HEK293 (cell line): ENCODE measurements at regions not wholly inside any gene's neighbourhood (a gene's known extent, or its start where the extent isn't known, plus 50 kb on each side); places are given as distances from the start of the nearest gene placed in this dataset.

ENCODE experiments used
- CTCF ChIA-PET: fragments of 350-600 bp; formaldehyde crosslinking; extraction: SDS; loops from one replicate; lab custom pipeline; 2021; ENCODE audit warnings: antibody characterized with exemption; lab: Yijun Ruan, JAX
- POLR2A ChIA-PET: fragments of 300-600 bp; formaldehyde crosslinking; extraction: SDS; loops from one replicate; lab custom pipeline; 2020; ENCODE audit warnings: antibody characterized with exemption, inconsistent platforms; lab: Yijun Ruan, JAX
- H3K27ac ChIP-seq: fragments of 200-500 bp; sonication (Bioruptor generic); 2 replicates; pipeline ENCODE4 v1.5.1; 2014; ENCODE audit warnings: low read depth, low read length, control low read depth, inconsistent platforms; ENCODE audit errors: extremely low read depth
- H3K36me3 ChIP-seq, 2 experiments: fragments of 200-500 bp in 1 of 2; sonication (Bioruptor generic) in 1 of 2; 1 replicate in 1 of 2; 2 replicates in 1 of 2; pipeline ENCODE4 v1.5.1; 2014 to 2017; ENCODE audit warnings: inconsistent platforms in 2 of 2, low read length in 2 of 2; ENCODE audit not compliant: control insufficient read depth in 2 of 2, insufficient read depth in 1 of 2
- H3K4me1 ChIP-seq: fragments of 200-500 bp; sonication (Bioruptor generic); 2 replicates; pipeline ENCODE4 v1.5.1; 2014; ENCODE audit warnings: mild to moderate bottlenecking, low read length, inconsistent platforms; ENCODE audit not compliant: control insufficient read depth, insufficient read depth
- H3K4me3 ChIP-seq: 2 replicates; pipeline ENCODE4 v1.5.1; 2011; ENCODE audit warnings: low read depth, mild to moderate bottlenecking, control low read depth, low read length, moderate library complexity
- H3K9me3 ChIP-seq: fragments of 200-500 bp; sonication (Bioruptor generic); 2 replicates; pipeline ENCODE4 v1.5.1; 2014; ENCODE audit warnings: low read depth, low read length, inconsistent platforms; ENCODE audit not compliant: control insufficient read depth, insufficient read depth
- CTCF ChIP-seq: fragments of 450-650 bp; formaldehyde crosslinking; IDR thresholded peaks from 2 replicates; pipeline ENCODE4 v1.5.1; 2016; ENCODE audit warnings: missing biosample characterization, missing genetic modification characterization
- FEZF1 ChIP-seq: fragments of 450-650 bp; formaldehyde crosslinking; IDR thresholded peaks from 2 replicates; pipeline ENCODE4 v1.5.1; 2016; ENCODE audit warnings: missing biosample characterization, missing genetic modification characterization
- HOXD13 ChIP-seq: sonication (generic); formaldehyde crosslinking; IDR thresholded peaks from 2 replicates; pipeline ENCODE4 v1.8.0; 2022; ENCODE audit warnings: missing genetic modification reagents, borderline replicate concordance
- OSR2 ChIP-seq: fragments of 450-650 bp; formaldehyde crosslinking; IDR thresholded peaks from 2 replicates; pipeline ENCODE4 v1.5.1; 2016; ENCODE audit warnings: missing biosample characterization, missing genetic modification characterization
- PRDM6 ChIP-seq: fragments of 450-650 bp; formaldehyde crosslinking; IDR thresholded peaks from 2 replicates; pipeline ENCODE4 v1.5.1; 2017; ENCODE audit warnings: missing biosample characterization, missing genetic modification characterization
- ZBTB17 ChIP-seq: fragments of 450-650 bp; formaldehyde crosslinking; IDR thresholded peaks from 2 replicates; pipeline ENCODE4 v1.5.1; 2016; ENCODE audit warnings: missing biosample characterization, missing genetic modification characterization
- ZBTB44 ChIP-seq: fragments of 450-650 bp; IDR thresholded peaks from 2 replicates; pipeline ENCODE4 v1.5.1; 2018; ENCODE audit warnings: missing biosample characterization, mild to moderate bottlenecking, missing genetic modification characterization
- ZBTB49 ChIP-seq: fragments of 450-650 bp; formaldehyde crosslinking; IDR thresholded peaks from 2 replicates; pipeline ENCODE4 v1.5.1; 2016; ENCODE audit warnings: missing biosample characterization, missing genetic modification characterization, low read depth
- ZFP69B ChIP-seq: fragments of 450-650 bp; formaldehyde crosslinking; IDR thresholded peaks from 2 replicates; pipeline ENCODE4 v1.5.1; 2016; ENCODE audit warnings: missing biosample characterization, missing genetic modification characterization
- ZIC2 ChIP-seq: fragments of 450-650 bp; formaldehyde crosslinking; IDR thresholded peaks from 2 replicates; pipeline ENCODE4 v1.5.1; 2016; ENCODE audit warnings: missing biosample characterization, missing genetic modification characterization
- ZNF19 ChIP-seq: fragments of 450-650 bp; formaldehyde crosslinking; IDR thresholded peaks from 2 replicates; pipeline ENCODE4; 2016; ENCODE audit warnings: missing biosample characterization, missing genetic modification characterization, low read depth
- ZNF239 ChIP-seq: fragments of 450-650 bp; formaldehyde crosslinking; IDR thresholded peaks from 2 replicates; pipeline ENCODE4 v1.5.1; 2016; ENCODE audit warnings: missing biosample characterization, missing genetic modification characterization
- ZNF24 ChIP-seq: fragments of 450-650 bp; formaldehyde crosslinking; IDR thresholded peaks from 2 replicates; pipeline ENCODE4 v1.5.1; 2016; ENCODE audit warnings: missing biosample characterization, missing genetic modification characterization
- ZNF362 ChIP-seq: fragments of 450-650 bp; formaldehyde crosslinking; IDR thresholded peaks from 2 replicates; pipeline ENCODE4 v1.5.1; 2016; ENCODE audit warnings: missing biosample characterization, missing genetic modification characterization
- ZNF513 ChIP-seq: fragments of 450-650 bp; IDR thresholded peaks from 2 replicates; pipeline ENCODE4 v1.5.1; 2018; ENCODE audit warnings: missing biosample characterization, missing genetic modification characterization
- ZNF548 ChIP-seq: fragments of 450-650 bp; formaldehyde crosslinking; IDR thresholded peaks from 2 replicates; pipeline ENCODE4 v1.5.1; 2016; ENCODE audit warnings: missing biosample characterization, missing genetic modification characterization
- ZNF596 ChIP-seq: fragments of 450-650 bp; IDR thresholded peaks from 2 replicates; pipeline ENCODE4 v1.5.0; 2018; ENCODE audit warnings: missing biosample characterization, mild to moderate bottlenecking, missing genetic modification characterization, moderate library complexity
- ZNF645 ChIP-seq: fragments of 450-650 bp; formaldehyde crosslinking; IDR thresholded peaks from 2 replicates; pipeline ENCODE4; 2016; ENCODE audit warnings: missing biosample characterization, missing genetic modification characterization
- ZNF830 ChIP-seq: fragments of 450-650 bp; IDR thresholded peaks from 2 replicates; pipeline ENCODE4 v1.5.0; 2018; ENCODE audit warnings: missing biosample characterization, missing genetic modification characterization, low read depth, mild to moderate bottlenecking, moderate library complexity
- ZSCAN23 ChIP-seq: fragments of 450-650 bp; formaldehyde crosslinking; IDR thresholded peaks from 2 replicates; pipeline ENCODE4 v1.5.1; 2016; ENCODE audit warnings: missing biosample characterization, missing genetic modification characterization

- TF ChIP-seq ZSCAN23 (tag by site-specific recombination) (no peak), ZNF362 (no peak), ZFP69B (tag by site-specific recombination) (no peak), ZNF239 (no peak), ZNF19 (no peak), ZBTB49 (tag by site-specific recombination) (no peak), ZNF645 (tag by site-specific recombination) (no peak), ZBTB17 (tag by site-specific recombination) (no peak), ZNF513 (no peak), ZNF596 (tag by site-specific recombination) (no peak), ZBTB44 (no peak), HOXD13 (CRISPR knock-in tag) (no peak)
- Histone ChIP-seq H3K9me3 (no peaks in the 10 kb centered on the region), H3K4me3 (no peak overlapping the region), H3K36me3 (no peaks in the 10 kb centered on the region), H3K27ac (no peak overlapping the region), H3K4me1 (no peaks in the 10 kb centered on the region; the same call in 1 of the 2 replicates)
- POLR2A ChIA-PET = no interaction called here
- CTCF ChIA-PET = no interaction called here
Measured at GRCh38 chr15:35184646-35185045, 99.6 kb upstream of the NANOGP8 start.

GRCh38 chr15:35182841-35183479 lies 97.9 kb upstream of the NANOGP8 start:
- H3K9me3 ChIP-seq = no peaks in the 10 kb centered on the region
- no peak overlapping the region for H3K4me3 ChIP-seq
- ChIA-PET CTCF (interaction anchor here (0.6 kb wide), 1 partner anchor 15 kb away, joined by 3 read pairs; no protein-coding TSS in a partner anchor), POLR2A (no interaction called here)
- H3K27ac ChIP-seq = no peak overlapping the region
- TF ChIP-seq ZNF830 (tag by site-specific recombination) (no peak), ZNF24 (tag by site-specific recombination) (no peak), PRDM6 (tag by site-specific recombination) (peak; percentile 80), CTCF (no peak), ZNF548 (no peak), FEZF1 (peak; percentile 48), OSR2 (tag by site-specific recombination) (0 out of 2 replicates have a peak, but pooled peaks have one; percentile 12), ZIC2 (tag by site-specific recombination) (peak; percentile 86)
- no peaks in the 10 kb centered on the region for H3K36me3 ChIP-seq
- no peaks in the 10 kb centered on the region; the same call in 1 of the 2 replicates for H3K4me1 ChIP-seq
